ENCODE measurements at regions not wholly inside any gene's neighbourhood (a gene's known extent, or its start where the extent isn't known, plus 50 kb on each side); places are given as distances from the start of the nearest gene placed in this dataset.

- TF ChIP-seq CTCF (IDR thresholded peaks at IDR 0.05; ENCODE audit: insufficient read depth, low read length, severe bottlenecking): no peak
- DNase-seq (ENCODE audit: low read depth) (no peak), FAIRE-seq (no peak)
- H3K36me3 ChIP-seq (ENCODE audit: control insufficient read depth, insufficient read depth, low read length): no peaks in the 10 kb centered on the region
- H3K4me3 ChIP-seq (ENCODE audit: low read depth, low read length): no peak overlapping the region
- H3K27me3 ChIP-seq (ENCODE audit: control insufficient read depth, insufficient read depth, low read length): no peaks in the 10 kb centered on the region
These were observed 84.5 kb downstream of the DHCR7 start for GRCh38 chr11:71363721-71364120.

- no peaks in the 10 kb centered on the region for H3K36me3 ChIP-seq (ENCODE audit: control insufficient read depth, insufficient read depth, low read length)
- peaks cover 4% of the 10 kb centered on the region for H3K27me3 ChIP-seq (ENCODE audit: control insufficient read depth, insufficient read depth, low read length)
- FAIRE-seq (no peak), DNase-seq (ENCODE audit: low read depth) (no peak)
- H3K4me3 ChIP-seq (ENCODE audit: low read depth, low read length): no peak overlapping the region
- no peak for TF ChIP-seq CTCF (IDR thresholded peaks at IDR 0.05; ENCODE audit: insufficient read depth, low read length, severe bottlenecking)
These were observed 89.1 kb downstream of the DHCR7 start for GRCh38 chr11:71358963-71359567.

GRCh38 chr11:71358122-71358728, 90.0 kb downstream of the DHCR7 start:
- DNase-seq (ENCODE audit: low read depth) (no peak), FAIRE-seq (no peak)
- no peak overlapping the region for H3K4me3 ChIP-seq (ENCODE audit: low read depth, low read length)
- no peaks in the 10 kb centered on the region for H3K36me3 ChIP-seq (ENCODE audit: control insufficient read depth, insufficient read depth, low read length)
- TF ChIP-seq CTCF (IDR thresholded peaks at IDR 0.05; ENCODE audit: insufficient read depth, low read length, severe bottlenecking): no peak
- peaks cover 4% of the 10 kb centered on the region for H3K27me3 ChIP-seq (ENCODE audit: control insufficient read depth, insufficient read depth, low read length)

GRCh38 chr11:71357414-71357813, 90.8 kb downstream of the DHCR7 start:
- peaks cover 4% of the 10 kb centered on the region for H3K27me3 ChIP-seq (ENCODE audit: control insufficient read depth, insufficient read depth, low read length)
- TF ChIP-seq CTCF (IDR thresholded peaks at IDR 0.05; ENCODE audit: insufficient read depth, low read length, severe bottlenecking): no peak
- no peak overlapping the region for H3K4me3 ChIP-seq (ENCODE audit: low read depth, low read length)
- no peak for DNase-seq (ENCODE audit: low read depth)
- FAIRE-seq: no peak
- no peaks in the 10 kb centered on the region for H3K36me3 ChIP-seq (ENCODE audit: control insufficient read depth, insufficient read depth, low read length)

- FAIRE-seq (no peak), DNase-seq (ENCODE audit: low read depth) (no peak)
- Histone ChIP-seq H3K27me3 (ENCODE audit: control insufficient read depth, insufficient read depth, low read length) (peaks cover 4% of the 10 kb centered on the region), H3K36me3 (ENCODE audit: control insufficient read depth, insufficient read depth, low read length) (no peaks in the 10 kb centered on the region), H3K4me3 (ENCODE audit: low read depth, low read length) (no peak overlapping the region)
- no peak for TF ChIP-seq CTCF (IDR thresholded peaks at IDR 0.05; ENCODE audit: insufficient read depth, low read length, severe bottlenecking)
These were observed 91.3 kb downstream of the DHCR7 start for GRCh38 chr11:71356904-71357303.

Data from bronchial epithelial cell (primary cell).